GM19043 (cell line): ENCODE measurements at regions not wholly inside any gene's neighbourhood (a gene's known extent, or its start where the extent isn't known, plus 50 kb on each side); places are given as distances from the start of the nearest gene placed in this dataset.
"Not testable (repeated sequence)": the region's sequence is repeated elsewhere in the genome, so short reads cannot be mapped to it uniquely, and the experiment has no call there.

Experiments
- ATAC-seq: cut with Tn5 transposase; IDR thresholded peaks from one replicate; pipeline ENCODE4 v1.9.1; 2021; ENCODE audit warnings: low read depth; ENCODE audit not compliant: unreplicated experiment

- ATAC-seq = no peak
These were observed 2118.0 kb downstream of the PCDH9 start for GRCh38 chr13:65112123-65112522.

GRCh38 chr13:65111223-65111622 is 2118.9 kb downstream of the PCDH9 start:
- ATAC-seq = no peak

DNA sequence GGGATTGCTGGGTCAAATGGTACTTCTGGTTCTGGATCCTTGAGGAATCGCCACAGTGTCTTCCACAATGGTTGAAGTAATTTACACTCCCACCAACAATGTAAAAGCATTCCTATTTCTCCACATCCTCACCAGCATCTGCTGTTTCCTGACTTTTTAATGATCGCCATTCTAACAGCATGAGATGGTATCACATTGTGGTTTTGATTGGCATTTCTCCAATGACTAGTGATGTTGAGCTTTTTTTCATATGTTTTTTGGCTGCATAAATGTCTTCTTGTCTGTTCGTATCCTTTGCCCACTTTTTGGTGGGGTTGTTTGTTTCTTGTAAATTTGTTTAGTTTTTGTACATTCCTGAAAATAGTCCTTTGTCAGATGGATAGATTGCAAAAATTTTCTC is 2125.7 kb downstream of the PCDH9 start:
- not testable (repeated sequence) for ATAC-seq

DNA sequence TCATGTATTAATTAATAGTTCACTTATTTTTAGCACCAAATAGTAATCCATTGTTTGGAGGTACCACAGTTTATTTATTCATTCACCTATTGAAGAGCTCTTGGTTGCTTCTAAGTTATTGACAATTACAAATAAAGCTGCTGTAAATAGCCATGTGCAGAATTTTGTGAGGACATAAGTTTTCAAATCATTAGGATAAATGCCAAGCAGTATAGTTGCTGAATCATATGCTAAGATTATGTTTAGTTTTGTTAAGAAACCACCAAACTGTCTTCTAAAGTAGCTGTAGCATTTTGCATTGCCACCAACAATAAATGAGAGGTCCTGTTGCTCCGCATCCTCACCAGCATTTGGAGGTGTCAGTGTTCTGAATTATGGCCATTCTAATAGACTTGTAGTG is 2126.8 kb downstream of the PCDH9 start:
- no peak for ATAC-seq

DNA sequence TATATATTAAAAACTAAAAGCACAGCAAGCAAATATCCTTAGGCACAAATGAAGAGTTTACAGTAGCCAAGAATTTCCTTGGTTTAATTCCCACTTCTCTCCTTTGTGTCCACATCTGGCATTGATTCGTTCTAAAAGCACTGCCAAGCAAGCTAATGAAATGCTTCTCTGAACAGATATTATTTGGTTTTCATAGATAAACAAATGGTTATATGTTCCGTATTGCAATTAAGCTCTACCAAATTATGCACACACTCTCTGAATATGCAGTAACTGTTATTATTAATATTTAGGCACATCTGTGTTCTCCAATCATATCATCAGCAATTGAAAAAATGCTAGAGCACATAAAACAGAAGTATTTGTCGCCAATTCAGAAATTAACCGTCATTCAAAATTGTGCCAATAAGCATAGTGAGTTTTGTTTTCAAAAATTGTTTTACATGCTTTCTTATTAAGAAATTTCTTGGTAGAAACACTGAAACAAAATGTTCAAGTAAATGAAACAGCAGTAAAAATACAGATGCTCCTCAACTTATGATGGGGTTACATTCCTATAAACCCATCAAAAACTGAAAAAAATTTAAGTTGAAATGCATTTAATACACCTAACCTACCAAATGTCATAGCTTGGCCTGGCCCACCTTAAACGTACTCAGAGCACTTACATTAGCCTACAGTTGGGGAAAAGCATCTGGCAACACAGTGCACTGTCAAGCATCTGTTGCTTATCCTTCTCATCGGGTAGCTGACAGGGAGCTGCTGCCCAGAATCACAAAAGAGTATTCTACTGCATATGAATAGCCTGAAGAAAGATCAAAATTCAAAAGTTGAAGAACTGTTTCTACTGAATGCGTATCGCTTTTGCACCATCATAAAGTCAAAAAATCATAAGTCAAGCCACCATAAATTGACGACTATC is 2134.7 kb downstream of the PCDH9 start:
- ATAC-seq = no peak

GRCh38 chr13:65093357-65093756 is 2136.8 kb downstream of the PCDH9 start:
- ATAC-seq = no peak

DNA sequence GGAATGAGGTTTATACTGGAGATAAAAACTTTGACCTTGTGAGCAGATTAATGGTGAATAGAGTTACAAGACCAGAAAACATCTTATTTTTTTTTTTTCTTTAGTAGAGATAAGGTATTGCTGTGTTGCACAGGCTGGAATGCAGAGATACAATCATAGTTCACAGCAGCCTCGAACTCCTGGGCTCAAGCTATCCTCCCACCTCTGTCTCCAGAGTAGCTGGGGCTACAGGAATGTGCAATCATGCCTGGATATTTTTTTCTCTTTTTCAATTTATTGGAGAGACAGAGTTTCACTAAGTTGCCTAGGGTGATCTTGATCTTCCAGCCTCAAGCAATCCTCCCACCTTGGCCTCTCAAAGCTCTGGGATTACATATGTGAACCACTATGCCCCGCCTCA is 2139.1 kb downstream of the PCDH9 start:
- no peak for ATAC-seq

DNA sequence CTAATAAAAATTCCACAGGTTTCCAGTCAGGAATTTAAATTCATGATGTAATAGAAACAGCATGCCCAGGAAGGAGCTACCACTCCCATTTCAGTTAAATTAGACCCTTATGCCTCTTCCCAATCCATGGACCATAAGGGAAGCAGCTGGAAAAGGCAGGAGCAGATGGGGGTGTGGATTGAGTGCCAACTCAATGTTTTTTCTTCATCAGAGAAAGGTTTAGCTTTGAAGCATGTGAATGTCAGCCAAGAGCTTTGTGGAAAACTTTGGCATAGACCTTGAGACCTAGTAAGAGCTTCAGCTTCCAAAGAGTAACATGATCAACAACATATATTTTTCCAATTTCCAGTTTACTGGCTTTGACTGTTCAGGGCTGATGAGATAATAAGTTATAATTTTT is 2139.9 kb downstream of the PCDH9 start:
- no peak for ATAC-seq

DNA sequence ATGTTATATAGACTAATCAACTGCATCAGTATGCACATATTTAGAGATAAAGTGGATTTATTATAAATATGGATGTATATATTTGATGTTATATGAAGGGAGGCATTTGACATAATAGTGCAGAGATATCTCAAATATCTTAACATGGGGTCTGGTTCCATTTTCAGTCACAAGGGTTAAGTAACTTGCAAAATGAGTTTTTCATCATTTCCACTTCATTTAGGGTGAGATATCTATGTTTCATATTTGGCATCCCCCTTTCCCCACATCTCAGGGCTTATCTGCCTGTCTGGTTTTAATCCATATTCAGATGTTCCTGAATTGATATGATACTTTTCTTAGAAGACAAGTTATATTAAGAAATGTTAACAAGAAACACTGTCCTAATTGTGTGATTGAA is 2141.2 kb downstream of the PCDH9 start:
- no peak for ATAC-seq

DNA sequence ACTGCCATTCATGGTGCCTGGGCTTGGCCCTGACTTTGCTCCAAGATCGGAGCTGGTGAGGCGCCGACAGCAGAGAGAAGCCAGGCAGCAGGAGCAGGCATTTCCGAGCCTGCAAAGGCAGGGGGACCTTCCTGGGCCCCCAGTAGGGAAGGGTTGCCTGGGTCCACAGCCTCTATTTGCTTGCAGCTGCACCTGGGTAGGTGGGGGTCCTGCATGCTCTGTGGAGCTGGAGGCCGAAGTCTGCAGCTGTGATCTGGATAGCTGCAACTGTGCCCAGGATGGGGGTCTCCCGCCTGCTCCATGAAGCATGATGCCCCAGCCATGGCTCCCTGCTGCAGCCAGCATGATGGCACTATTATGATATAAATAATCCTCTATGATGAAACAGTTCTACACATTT is 2144.2 kb downstream of the PCDH9 start:
- no peak for ATAC-seq

GRCh38 chr13:65074248-65074647 is 2155.9 kb downstream of the PCDH9 start:
- ATAC-seq = no peak

GRCh38 chr13:65064967-65065366 is 2165.2 kb downstream of the PCDH9 start:
- ATAC-seq = no peak

- ATAC-seq = no peak
These were observed 2166.4 kb downstream of the PCDH9 start for GRCh38 chr13:65063753-65064152.

DNA sequence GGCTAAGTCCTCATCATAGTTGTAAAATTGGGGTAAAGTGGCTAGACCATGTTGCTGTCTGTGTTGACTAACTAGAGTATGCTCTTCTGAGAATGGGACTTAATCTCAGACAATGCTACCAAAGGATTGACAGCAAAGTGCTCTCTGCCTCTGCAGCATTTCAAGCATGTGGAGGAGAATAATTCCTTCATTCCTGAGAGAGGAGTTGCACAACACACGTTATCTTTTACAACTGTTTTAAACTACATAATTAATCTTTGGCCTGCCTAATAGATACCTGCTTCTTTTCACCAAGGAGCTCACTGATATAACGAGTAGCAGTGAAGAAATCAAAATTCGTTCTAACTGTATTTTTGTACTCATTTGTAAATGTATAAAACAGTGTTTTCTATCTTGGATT is 2172.2 kb downstream of the PCDH9 start:
- no peak for ATAC-seq

- no peak for ATAC-seq
These were observed 2175.9 kb downstream of the PCDH9 start for GRCh38 chr13:65054277-65054676.

DNA sequence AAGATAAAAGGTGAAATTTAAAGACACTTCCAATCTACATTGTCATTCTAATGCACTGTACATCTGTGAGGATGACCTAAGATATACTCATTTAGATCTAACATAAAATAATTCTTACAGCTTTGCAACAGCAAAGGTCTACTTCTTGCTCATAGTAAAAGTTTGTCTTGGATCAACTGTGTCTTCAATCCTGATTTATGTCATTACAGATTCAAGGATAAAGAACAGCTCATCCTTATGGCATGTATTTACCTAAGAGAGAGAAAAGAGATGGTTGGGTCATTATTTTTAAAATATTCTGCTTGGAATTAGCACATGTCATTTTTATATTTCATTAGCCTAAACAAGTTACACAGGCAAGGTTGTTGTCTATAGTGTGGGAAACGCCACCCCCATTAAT is 2193.1 kb downstream of the PCDH9 start:
- ATAC-seq = no peak

DNA sequence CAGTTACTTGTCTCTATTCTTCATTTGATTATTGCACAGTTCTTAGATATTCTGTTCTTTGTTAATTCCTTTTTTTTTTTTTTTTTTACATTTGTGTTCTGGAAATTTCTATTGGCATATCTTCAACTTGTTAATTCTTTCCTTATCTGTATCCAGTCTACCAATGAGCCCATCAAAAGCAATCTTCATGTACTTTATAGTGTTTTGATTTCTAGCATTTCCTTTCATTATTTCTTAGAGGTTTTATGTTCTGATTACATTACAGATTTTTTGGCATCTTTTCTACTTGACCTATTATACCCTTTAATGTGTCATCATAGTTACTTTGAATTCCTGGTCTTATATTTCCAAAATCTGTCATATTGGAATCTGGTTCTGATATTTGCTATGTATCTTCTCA is 2194.8 kb downstream of the PCDH9 start:
- no peak for ATAC-seq

DNA sequence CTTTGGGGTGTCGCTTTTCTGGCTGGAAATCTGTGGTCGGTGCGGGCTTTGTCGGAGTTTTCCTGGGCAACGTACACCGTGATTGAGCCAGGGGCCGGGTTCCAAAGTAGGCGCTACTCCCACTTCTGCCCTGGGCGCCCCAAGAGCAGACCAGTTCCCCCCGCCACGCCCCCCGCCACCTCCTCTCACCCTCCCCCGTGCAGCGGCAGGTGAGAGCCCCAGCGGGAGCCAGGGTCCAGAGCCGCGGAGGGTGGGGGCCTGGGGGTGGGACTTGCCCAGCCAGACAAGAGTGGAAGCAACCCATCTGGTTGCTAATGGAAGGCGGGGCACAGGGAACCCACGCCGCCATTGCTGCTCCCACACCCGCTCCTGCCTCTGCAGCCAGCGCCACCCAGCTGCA is 2195.9 kb downstream of the PCDH9 start:
- ATAC-seq = no peak

- no peak for ATAC-seq
These were observed 2197.3 kb downstream of the PCDH9 start for GRCh38 chr13:65032825-65033224.

DNA sequence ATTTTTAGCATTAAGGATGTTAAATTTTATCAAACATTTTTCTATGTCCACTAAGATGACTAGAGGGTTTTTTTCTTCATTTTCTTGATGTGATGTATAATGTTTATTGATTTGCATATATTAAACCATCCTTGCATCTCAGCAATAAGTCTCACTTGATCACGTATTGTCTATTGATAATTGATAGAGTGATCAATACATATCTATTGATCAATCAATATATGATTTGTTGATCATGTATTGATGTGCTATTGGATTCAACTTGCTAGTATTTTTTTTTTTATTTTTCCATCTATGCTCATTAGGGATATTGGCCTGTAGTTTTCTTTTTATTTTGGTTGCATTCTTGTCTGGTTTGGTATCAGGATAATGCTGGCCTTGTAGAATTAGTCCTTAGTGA is 2202.0 kb downstream of the PCDH9 start:
- no peak for ATAC-seq

DNA sequence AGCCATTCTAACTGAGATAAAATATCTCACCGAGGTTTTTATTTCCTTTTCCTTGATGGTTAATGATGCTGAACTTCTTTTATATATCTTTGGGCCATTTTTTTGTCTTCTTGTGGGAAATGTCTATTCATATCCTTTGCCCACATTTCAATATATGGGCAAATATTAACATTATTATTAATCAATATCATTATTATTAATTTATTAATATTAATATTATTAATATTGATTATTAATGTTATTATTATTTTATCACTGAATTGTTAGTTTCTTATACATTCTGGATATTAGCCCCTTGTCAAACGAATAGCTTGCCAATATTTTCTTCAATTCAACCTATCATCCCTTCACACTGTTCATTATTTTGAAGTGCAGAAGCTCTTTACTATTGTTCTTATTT is 2203.6 kb downstream of the PCDH9 start:
- no peak for ATAC-seq

DNA sequence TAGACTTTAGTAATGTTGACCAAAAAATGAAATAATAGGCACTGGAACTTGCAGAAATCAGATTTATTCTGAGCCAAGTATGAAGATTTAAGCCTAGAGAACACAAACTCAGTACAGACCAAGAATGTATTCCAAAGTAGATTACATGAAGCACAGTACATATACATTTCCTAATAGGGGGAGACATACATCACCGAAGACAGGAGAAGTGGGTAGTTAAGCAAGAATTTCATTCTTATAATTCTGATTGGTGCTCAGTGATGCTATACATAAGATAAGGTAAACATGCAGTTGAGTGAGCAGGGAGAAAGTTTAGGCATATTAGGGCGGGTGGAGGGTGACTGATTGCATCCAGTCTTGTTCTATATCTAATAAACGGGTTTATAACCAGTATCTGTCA is 2218.8 kb downstream of the PCDH9 start:
- no peak for ATAC-seq

DNA sequence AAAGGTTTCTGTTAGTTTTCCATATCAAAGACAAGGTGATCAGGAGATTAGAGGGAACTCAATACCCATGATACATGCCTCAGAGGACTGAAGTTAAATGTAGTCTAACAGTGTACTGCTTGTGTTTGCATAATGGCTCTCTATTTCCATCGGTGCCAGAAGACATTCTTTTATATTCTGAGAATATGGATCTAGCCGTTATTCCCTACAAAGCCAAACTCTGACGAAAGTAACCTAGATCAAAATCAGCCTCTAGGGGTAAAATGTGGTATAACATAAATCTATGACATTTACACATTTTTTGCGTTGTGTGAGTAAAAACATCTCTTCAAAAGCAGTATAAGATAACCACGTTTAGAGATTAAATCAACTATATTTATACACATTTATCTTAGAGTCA is 2232.7 kb downstream of the PCDH9 start:
- ATAC-seq = no peak
